SK-N-MC (cell line): ENCODE measurements at regions not wholly inside any gene's neighbourhood (a gene's known extent, or its start where the extent isn't known, plus 50 kb on each side); places are given as distances from the start of the nearest gene placed in this dataset.

Source experiments
- DNase-seq: peaks from one replicate; pipeline ENCODE4 v3.0.0-alpha.2; 2011; ENCODE audit warnings: low read depth, low spot score
- H3K27ac ChIP-seq: fragments of 200-600 bp; sonication (generic); 2 replicates; pipeline ENCODE4 v1.5.1; 2016; ENCODE audit warnings: mixed run types
- H3K36me3 ChIP-seq: fragments of 200-600 bp; sonication (generic); 2 replicates; pipeline ENCODE4 v1.6.1; 2017; ENCODE audit warnings: antibody characterized with exemption, low read length, mixed read lengths; ENCODE audit not compliant: insufficient read depth
- H3K4me3 ChIP-seq: fragments of 200-600 bp; sonication (generic); 2 replicates; pipeline ENCODE4 v1.5.1; 2016
- H3K9ac ChIP-seq: fragments of 200-600 bp; sonication (generic); 2 replicates; pipeline ENCODE4 v1.8.0; 2017; ENCODE audit warnings: mixed run types, mixed read lengths; ENCODE audit not compliant: insufficient read length
- H3K9me3 ChIP-seq: fragments of 200-600 bp; sonication (generic); 2 replicates; pipeline ENCODE4 v1.6.1; 2017; ENCODE audit warnings: low read depth, mild to moderate bottlenecking, antibody characterized with exemption, low read length, moderate library complexity, mixed read lengths
- EZH2 ChIP-seq: fragments of 200-600 bp; sonication (generic); IDR thresholded peaks from one replicate; pipeline ENCODE4 v1.6.1; 2017; ENCODE audit warnings: antibody characterized with exemption
- FOXP2 ChIP-seq: optimal IDR thresholded peaks from 2 replicates; pipeline ENCODE3; 2011; ENCODE audit warnings: mild to moderate bottlenecking, moderate library complexity; ENCODE audit not compliant: insufficient read depth; ENCODE audit errors: extremely low read length, control extremely low read depth
- POLR2AphosphoS5 ChIP-seq: IDR thresholded peaks from 2 replicates; pipeline ENCODE4 v1.6.1; 2012; ENCODE audit warnings: mild to moderate bottlenecking, low read depth, low read length, borderline replicate concordance

DNA sequence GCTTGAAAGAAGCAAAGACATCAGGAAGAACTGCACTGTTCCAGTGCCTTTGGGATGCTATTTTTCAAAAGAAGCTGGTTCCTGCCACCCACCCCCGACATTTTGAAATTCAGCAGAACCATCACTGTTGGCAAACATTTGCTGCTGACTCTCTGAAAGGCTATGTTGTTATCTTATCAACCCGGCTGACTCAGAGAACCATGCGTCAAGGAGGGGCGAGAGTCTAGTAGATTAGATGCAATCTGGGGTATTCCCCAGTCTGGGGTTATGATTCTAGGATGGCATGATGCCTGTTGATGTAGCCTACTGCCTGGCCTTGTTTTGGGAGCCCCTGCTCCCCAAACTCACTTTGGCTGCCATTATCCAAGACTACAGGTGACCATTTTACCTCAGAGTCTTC, 267.8 kb upstream of the RUNX1 start:
- Histone ChIP-seq H3K9me3 (no peaks in the 10 kb centered on the region), H3K9ac (no peak overlapping the region), H3K36me3 (no peaks in the 10 kb centered on the region), H3K4me3 (no peak overlapping the region), H3K27ac (no peak overlapping the region)
- no peak for DNase-seq
- TF ChIP-seq POLR2AphosphoS5 (no peak), FOXP2 (no peak), EZH2 (no peak)

DNA sequence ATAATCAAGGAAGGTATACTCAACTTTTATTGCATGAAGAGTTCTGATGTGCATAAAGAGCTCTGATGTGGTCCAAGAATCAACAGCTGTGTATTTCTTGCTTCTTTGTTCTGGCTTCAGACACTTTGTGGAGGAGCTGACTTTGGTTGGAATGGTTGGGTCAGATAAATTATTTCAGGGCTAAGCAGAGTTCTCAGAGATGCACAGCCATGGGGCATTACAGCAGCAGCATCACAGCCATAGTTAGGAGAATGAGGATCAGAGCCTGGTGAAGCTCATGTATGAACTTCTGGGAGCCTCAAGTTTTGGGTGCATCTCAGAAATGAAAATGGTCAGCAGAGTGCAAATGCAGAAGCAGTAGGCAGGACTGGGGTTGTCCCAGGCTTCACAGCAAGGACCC, 267.4 kb upstream of the RUNX1 start:
- no peak overlapping the region for H3K9ac ChIP-seq
- H3K27ac ChIP-seq, result no peak overlapping the region
- H3K9me3 ChIP-seq, result no peaks in the 10 kb centered on the region
- TF ChIP-seq POLR2AphosphoS5 (no peak), EZH2 (no peak), FOXP2 (no peak)
- H3K4me3 ChIP-seq, result no peak overlapping the region
- no peak for DNase-seq
- H3K36me3 ChIP-seq, result no peaks in the 10 kb centered on the region

DNA sequence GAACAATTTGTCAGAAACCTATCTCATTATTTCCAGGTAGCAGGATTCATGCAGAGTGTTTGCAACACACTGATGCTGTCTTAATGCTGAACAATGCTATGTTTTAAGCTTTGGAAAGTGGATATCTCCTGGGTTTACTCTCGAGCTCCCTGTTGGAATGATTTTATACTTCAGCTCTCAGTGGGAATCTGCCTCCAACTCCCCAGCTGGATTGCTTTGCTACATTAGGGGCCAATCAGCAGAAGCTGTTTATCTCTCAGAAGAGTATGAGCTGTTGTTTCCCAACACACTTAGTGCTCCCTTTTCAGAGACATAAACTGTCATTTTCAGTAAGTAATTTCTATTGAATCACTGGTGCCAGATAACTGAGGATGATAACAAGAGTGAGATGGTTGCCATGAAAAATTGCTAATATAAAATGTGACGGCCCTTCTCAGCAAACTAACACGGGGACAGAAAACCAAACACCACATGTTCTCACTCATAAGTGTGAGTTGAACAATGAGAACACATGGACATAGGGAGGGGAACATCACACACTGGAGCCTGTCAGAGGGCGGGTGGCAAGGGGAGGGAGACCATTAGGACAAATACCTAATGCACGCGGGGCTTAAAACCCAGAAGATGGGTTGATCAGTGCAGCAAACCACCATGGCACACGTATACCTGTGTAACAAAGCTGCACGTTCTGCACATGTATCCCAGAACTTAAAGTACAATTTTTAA, 265.9 kb upstream of the RUNX1 start:
- TF ChIP-seq POLR2AphosphoS5, result no peak
- no peak for TF ChIP-seq EZH2
- no peak for TF ChIP-seq FOXP2

DNA sequence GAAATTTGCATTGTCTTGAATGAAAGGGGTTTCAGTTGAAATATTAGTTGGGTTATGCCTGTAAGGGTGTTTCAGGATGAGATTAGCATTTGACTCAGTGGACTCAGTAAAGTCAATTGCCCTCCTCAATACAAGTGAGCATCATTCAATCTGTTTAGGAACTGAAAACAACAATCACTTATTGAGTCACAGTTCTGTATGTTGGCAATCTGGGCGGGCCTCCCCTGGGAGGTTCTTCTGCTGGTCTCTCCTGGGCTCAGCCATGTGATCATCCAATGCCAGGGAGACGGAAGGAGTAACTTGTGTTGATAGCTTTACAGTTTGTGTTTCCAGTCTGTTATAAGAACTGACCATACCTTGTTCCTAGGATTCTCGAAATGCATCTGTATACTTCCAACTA, 262.9 kb upstream of the RUNX1 start:
- no peak overlapping the region for H3K9ac ChIP-seq
- H3K9me3 ChIP-seq, result no peaks in the 10 kb centered on the region
- TF ChIP-seq POLR2AphosphoS5 (no peak), FOXP2 (no peak), EZH2 (no peak)

More for the DNA sequence above, 265.9 kb upstream of the RUNX1 start:
- Histone ChIP-seq H3K27ac (no peak overlapping the region), H3K36me3 (no peaks in the 10 kb centered on the region), H3K4me3 (no peak overlapping the region), H3K9ac (no peak overlapping the region), H3K9me3 (no peaks in the 10 kb centered on the region)
- DNase-seq, result no peak

DNA sequence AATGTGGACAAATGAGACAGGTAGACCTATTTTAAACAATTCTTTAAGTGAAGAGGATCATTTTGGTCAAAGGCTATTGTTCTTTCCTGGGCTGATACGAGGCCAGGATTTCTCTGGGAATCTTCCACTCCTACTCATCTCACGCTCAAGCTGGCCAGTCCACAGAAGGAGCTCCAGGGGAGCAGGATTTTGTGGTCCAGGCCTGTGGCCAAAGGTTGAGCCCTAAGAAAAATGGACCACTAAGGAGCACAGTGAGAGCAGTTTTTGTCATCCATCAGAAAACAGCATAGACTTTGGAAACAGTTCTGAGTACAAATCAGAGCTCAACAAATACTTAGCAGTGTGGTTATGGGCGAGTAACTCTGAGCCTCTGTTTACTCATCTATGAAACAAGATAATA, 260.2 kb upstream of the RUNX1 start:
- H3K36me3 ChIP-seq, result no peaks in the 10 kb centered on the region

More for the DNA sequence above, 262.9 kb upstream of the RUNX1 start:
- no peak for DNase-seq
- H3K36me3 ChIP-seq, result no peaks in the 10 kb centered on the region
- H3K4me3 ChIP-seq, result no peak overlapping the region
- no peak overlapping the region for H3K27ac ChIP-seq

DNA sequence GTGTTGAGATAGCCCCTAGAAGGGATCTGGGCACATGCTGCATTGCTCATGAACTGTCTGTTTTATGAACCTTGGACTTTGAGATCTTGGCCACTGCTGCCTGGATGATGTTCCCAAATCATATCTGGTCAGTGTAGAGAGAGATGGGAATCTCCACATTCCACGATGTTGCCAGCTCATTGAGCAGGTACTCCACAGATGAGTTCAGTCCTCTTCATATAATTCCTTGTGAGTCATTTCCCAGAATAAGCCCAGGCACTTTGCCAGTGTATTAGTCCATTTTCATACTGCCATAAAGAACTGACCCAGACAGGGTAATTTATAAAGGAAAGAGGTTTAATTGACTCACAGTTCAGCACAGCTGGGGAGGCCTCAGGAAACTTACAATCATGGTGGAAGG, 254.0 kb upstream of the RUNX1 start:
- no peak for DNase-seq
- no peak for TF ChIP-seq EZH2
- no peak for TF ChIP-seq FOXP2
- TF ChIP-seq POLR2AphosphoS5, result no peak
- Histone ChIP-seq H3K4me3 (no peak overlapping the region), H3K27ac (no peak overlapping the region), H3K9ac (no peak overlapping the region), H3K9me3 (no peaks in the 10 kb centered on the region), H3K36me3 (no peaks in the 10 kb centered on the region)

More for the DNA sequence above, 260.2 kb upstream of the RUNX1 start:
- Histone ChIP-seq H3K27ac (no peak overlapping the region), H3K4me3 (no peak overlapping the region), H3K9me3 (no peaks in the 10 kb centered on the region), H3K9ac (no peak overlapping the region)
- TF ChIP-seq POLR2AphosphoS5 (no peak), EZH2 (no peak), FOXP2 (no peak)
- no peak for DNase-seq

DNA sequence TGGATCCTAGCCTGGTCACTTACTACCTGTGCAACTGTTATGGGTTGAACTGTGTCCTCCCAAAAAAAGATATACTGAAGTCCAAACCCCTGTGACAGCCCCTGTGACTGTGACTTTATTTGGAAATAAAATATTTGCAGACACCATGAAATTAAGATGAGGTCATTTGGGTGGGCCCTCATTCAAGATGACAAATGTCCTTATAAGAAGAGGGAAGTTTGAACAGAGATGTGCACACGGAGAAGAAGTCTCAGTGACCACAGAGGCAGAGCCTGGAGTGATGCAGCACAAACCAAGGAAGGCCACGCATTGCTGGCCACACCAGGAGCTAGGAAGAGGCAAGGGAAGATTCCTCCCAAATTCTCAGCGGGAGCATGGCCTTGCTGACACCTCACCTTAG, 249.7 kb upstream of the RUNX1 start:
- Histone ChIP-seq H3K27ac (no peak overlapping the region), H3K36me3 (no peaks in the 10 kb centered on the region), H3K9ac (no peak overlapping the region), H3K9me3 (no peaks in the 10 kb centered on the region), H3K4me3 (no peak overlapping the region)
- DNase-seq, result no peak
- TF ChIP-seq POLR2AphosphoS5 (no peak), FOXP2 (no peak), EZH2 (no peak)

DNA sequence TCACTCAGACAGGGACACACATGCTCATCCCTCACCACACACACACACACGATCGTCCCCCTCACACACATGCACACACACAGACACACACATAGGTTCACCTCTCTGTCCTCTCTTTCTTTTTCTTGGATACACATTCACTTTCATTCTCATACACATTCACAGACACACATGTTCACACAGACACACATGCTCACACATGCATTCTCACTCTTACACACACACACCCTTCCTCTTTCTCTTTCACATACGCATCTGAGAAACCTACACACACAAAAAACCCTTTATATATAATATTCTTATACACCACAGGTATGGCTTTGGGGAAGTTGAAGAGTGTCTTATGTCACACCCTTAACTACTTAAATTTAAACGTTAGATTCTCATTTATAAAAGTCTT, 248.6 kb upstream of the RUNX1 start:
- Histone ChIP-seq H3K36me3 (no peaks in the 10 kb centered on the region), H3K4me3 (no peak overlapping the region), H3K9ac (no peak overlapping the region), H3K9me3 (no peaks in the 10 kb centered on the region), H3K27ac (no peak overlapping the region)
- no peak for TF ChIP-seq EZH2
- no peak for TF ChIP-seq FOXP2
- no peak for TF ChIP-seq POLR2AphosphoS5
- DNase-seq, result no peak
